ENCODE measurements at regions not wholly inside any gene's neighbourhood (a gene's known extent, or its start where the extent isn't known, plus 50 kb on each side); places are given as distances from the start of the nearest gene placed in this dataset.
A peak's percentile ranks its signal among the peaks of the same experiment; 100 is the strongest.

DNA sequence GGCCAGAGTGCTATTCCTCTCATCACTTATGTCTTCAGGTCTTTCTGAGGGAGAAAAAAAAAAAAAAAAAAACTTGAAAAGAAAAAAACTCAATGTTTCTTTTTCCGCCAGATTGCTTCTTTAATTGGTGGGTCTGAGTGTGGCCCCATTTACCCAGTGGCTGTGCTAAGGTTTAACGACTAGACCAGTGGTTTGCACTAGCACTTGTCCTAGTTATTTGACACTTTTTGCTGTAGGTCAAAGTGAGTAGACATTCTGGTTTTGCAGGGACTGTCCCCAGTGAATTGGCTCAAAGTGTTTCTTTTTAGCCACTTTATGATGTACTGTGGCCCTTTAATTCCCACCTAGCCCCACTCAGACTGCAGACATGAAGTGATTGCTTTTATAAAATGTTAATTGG lies 273.3 kb downstream of the PTEN start:
- DNase-seq, result no peak

DNA sequence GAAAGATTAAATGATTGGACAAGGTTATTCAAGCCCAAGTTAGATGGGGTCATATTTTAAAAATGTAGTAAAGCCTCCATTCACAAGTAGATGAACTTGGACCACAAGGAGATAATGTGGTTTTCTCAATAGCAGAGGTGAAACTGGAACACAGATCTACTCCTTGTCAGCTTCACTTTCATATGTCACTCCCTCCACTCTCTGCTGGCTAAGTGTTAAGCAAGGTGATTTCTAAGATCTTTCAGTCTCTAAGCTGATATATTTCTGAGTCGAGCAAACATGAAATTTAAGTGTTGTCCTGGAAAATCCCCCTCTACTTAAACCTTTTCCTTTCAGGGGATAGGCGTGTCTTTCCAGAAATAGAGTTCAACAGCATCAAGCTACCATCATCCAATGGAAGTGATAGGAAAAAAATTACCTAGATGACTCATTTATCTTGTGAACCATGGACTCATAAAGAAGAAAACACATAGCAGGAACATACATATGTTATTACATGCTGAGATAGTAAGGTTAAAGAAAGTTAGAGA lies 275.0 kb downstream of the PTEN start:
- no peak for DNase-seq

DNA sequence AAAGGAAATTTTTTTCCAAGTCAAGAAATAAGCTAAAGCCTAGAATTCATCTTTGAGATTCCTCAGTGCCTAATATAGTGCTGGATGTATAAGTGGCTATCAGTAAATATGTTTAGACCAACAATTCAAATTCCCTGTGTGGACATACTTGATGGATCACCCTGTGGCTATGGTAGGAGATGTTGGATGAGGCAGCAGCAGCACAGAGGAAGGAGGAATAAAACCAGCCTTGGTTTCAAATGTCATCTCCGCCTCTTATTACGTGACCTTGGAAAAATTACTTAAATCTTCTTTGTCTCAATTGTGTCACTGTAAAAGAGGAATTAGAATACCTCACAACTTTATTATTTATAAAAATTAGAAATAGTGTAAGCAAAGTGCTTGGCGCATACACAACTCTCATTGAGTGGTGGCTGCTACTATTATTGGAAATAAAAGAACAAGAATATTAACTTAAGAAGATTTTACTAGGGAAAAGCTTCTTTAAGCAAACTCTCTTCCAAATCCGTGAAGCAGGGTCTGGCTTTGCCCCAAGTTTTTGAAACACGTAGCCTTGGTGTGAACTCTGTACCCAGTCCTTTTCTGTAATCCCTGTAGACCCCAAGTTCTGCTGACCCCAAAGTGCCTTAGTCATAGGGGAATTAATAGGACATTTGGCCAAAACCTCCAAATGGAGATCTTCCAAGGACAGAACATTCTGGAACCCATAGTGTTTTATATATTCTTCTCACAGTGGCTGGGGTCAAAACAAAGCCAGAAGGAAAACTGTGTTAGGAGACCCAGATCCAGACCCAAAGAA lies 283.8 kb downstream of the PTEN start:
- DNase-seq, result no peak

DNA sequence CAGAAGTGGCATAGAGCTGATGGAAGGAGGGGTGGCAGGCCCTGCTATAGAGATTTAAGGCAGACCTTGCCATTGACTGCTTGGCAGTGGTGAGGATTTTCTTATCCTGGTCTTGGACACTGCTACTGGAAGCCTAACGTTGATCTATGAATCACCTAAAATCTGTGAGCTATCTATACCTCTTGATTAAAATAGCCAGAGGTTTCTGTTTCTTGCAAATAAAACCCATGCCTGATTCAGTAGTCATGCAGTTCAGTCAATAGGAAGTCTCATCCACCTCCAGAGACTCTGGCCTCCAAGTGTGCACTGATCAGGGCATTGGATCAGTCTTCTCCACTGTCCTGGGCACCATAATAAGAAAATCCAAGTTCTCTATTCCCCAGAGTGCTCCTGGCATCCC lies 286.5 kb downstream of the PTEN start:
- no peak for DNase-seq

DNA sequence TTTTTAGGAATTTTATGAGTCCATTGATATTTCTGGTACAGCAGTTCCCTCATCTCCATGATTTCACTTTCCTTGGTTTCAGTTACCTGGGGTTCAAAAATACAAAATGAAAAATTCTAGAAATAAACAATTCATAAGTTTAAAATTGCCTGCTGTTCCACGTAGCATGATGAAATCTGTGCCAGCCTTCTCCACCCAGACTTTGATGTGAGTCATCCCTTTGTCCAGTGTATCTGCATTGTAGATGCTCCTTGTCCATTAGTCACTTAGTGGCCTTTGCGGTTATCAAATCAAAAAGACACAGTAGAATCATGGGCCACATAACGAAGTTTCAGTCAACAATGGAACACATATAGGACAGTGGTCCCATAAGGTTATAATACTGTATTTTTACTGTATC lies 286.9 kb downstream of the PTEN start:
- no peak for DNase-seq

DNA sequence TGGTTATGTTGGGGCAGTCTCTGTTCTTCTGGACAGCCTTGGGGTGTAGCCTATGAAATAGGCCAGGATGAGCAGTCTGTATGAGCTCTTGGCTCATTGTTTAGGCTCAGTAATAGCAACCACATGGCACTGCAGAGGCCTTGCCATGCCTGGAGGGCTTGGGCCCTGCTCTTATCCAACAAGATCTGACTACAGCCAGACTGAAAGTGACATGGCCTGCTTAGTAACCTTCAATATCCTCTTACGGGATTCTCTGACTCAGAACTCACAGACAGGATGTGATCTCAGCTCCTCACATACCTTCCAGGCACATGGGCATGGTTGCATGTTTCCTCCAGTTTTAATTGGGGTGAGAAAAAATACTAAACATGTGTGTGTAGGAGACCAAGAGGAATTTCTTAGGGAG lies 289.3 kb downstream of the PTEN start:
- peak; percentile 69 for DNase-seq

DNA sequence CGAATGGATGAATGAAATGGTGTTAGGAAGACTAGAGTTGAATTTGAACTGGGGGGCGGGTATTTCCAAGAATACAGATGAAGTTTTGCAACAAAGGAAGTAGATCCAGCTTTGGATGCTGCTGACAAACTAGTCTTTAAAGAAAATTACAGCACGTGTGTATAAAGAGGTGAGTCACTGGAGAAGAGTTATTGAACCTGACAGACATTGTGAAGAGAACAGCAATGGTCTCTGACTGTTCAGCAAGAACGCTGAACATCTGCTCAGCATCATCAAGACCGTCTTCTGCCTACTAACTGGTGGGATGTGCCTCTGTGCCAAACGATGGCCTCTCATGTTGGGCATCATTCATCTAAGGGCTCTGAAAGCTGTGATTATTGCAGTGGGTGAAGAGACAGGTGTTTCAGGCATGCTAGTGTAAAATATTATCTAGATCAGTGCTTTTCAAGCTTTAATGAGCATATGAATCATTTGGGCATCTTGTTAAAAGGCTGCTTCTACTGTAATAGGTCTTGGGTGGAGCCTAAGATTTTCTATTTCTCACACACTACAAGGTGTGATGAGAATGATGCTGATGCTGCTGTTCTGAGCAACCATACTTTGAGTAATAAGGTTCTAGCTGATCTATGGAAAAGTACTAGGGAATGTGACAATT lies 291.3 kb downstream of the PTEN start:
- DNase-seq, result no peak

DNA sequence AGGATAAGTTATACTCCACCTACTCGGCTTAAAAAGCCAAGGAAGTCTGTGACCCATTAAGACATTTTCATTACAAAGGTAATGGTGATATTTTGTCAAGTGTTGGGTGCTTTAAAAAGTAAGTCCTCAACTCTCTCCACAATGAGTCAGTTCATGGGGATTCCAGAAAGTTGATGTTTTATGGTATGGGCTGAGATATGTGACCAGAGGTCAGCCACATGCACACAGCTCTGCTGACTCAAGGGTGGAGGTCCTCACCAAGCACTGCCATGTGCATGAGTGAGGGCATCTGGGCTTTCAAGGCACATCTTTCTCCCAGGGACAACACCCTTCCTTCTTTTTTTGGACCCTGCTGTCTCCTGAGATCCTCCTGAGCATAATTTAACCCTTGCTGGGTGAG lies 292.9 kb downstream of the PTEN start:
- DNase-seq, result no peak

DNA sequence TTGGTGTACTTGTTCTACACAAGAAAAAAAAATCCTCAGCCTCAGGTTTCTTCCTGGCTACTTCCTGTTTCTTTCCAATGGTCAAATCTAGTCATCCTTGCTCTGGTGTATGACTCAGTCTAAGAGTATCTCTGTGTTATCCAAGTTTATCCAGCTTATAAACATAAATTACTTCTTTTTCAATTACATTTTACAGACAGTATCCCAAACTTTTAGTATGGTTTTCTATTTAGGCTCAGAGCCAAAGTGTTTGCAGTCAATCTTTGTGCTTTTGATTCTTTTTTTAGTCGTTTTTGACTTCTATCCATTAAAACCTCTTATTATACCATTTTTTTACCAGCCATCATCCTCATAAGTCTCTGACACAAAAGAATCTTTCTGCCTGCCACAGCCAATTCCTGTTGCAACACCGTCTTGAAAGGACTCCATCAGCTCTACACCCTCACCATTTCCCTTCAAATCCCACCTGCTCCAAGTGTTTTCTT lies 294.6 kb downstream of the PTEN start:
- DNase-seq, result no peak

DNA sequence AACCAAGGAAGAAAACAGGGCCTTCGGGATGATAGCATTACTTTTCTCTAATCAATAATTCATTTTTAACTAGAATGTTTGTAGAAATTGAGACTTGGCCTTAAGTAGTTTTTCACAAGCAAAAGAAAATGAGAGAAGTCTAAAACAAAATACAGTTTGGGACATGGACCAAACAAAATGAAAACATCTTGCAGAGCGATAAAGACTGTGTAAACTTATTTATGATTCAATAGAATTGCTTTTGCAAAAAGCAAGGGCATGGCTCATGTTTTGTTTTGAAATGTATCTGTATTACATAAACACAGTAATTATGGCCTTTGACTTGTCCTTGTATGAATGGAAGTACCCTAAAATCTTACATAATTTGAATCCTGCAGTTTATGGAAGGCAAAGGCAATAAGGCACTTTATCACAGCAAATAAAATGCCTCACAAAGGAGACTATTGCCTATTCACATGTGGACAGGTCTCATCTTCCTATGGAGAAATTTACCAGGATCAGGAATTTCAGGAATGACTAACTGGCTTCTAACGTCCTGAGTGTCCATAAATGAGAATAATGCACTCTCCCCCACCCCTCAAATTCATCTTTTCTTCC lies 295.2 kb downstream of the PTEN start:
- DNase-seq, result no peak

DNA sequence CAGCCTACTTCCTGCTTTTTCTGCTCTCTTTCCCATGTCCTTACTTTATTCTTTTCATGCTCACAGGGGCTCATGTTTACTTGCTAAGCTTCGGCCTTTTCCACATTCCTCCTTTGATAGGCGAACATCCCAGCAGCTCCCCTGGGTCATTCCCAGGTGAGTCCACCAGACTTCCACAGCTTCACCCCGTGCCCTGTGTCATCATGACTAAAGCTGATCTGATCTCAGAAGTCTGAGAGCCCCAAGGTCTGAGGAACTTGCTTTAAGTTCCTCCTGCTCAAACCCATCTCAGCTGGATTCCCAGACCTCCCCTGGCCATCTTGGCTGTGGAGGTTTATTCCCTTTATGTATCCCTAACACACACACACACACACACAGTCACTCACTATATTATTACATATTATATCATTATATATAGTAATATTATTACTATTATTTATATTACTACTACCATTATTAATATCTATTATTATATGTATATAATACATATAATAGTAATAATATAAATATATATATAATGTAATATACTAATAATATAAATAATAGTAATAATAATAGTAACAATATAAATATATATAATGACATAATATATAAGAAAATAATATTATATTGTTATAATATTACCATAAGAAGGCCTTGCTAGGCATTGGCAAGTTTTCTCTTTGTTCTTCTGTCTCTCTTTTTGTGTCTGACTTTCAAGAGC lies 295.9 kb downstream of the PTEN start:
- no peak for DNase-seq

DNA sequence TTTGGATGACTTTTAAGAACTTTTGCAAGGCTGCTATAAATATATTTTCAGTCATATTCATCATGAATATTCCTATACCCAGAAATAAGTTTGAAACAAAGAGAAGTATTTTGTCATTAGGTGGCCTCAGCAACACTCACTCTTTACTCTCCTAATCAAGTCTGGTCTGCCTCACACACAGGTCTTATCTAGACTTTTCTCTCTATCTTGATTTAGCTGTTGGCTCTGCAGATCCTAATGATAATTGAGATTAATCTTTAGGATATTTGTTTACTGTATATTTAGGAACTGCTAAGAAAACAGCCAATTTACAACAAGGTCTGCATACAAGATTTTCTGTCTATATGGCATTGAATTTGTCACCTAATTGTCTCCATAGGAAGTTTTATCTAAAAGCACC lies 297.6 kb downstream of the PTEN start:
- no peak for DNase-seq

DNA sequence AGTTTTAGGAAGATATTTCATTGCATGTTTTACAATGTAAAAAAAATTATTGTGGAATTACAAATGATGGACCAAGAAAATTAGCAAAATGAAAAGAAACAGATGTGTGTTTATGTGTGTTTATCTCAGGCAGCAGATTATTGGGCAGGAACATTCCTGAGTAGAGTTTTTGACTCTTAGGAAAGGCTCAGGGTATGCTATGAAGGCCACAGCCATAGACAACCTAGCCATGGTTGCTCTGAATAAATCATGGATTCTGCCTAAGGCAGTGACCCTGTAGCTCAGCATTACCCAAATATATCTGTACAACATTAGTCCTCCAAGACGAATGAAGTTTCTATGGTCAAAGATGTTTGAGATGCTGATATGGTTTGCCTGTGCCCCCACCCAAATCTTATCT lies 298.3 kb downstream of the PTEN start:
- no peak for DNase-seq

DNA sequence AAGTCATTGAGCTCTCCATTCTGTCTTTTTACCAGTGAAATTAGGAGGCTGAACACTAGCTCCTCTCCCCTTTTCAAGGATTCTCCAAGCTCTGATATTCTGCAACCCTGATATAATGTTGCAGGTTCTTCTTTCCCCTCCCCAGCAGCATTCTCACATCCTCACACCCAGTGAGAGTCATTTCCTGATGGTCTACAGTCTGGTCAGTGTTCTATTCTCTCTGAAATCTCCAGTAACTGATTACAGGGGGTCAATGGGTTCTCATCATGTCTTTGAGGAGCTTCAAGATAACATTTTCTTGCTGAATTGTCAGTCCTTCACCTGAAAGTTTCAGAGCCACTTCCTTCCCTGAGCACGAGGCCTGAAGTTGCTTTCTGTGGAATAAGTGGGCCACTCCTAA lies 299.4 kb downstream of the PTEN start:
- DNase-seq, result no peak

DNA sequence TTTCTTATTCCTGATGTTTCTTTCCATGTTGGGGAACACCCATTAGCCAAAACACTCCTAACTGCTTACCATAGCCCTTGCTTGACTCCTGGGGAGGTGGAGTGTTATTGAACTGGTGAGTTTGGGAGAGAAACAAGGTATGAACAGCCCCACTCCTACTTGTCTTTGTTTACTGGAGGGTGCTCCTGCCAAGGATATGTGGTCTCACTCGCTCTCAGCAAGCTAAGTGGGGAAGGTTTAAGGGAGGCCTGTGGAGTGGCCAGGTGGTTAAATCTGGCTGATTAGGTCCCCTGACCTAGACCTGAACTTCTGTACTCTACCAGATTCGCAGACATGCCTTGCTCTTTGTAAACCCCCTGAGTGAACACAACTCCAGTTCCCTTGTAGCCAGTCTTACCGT lies 300.1 kb downstream of the PTEN start:
- DNase-seq, result no peak

DNA sequence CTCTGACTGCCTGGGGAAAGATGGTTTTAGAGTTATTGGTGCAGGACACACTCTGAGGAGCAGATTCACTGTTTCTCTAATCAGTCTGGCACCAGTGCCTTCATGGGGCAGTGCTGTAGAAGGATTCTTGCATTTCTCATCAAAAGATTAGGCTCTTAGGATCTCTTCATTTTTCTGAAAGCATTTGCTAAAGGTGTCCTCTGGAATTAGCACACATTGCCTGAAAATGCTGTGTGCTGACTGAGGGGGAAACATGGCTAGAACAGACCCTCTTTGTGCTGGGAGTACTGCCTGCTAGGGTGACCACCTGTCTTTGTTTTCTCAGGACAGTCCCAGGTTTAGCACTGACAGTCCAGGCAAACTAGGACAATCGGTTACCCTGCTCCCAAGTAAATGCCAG lies 301.0 kb downstream of the PTEN start:
- no peak for DNase-seq

DNA sequence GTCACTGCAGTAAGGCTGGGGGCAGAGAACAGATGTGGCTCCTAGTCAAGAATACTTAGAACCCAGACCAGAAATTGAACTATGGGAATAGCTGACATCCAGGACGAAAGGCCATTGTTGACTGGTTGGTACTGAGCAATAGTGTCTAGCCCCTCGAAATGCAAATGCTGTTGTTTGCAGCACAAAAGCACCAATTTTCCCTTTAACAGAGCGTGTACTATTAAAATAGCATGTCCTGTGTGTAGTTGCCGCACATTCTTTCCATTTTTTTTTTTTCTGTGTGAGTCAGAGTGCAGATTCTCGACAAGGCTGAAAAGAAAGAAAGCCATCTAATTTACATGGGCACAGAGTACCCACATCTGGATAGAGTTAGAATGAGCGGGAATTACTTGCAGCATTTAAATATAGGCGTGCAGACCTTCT lies 302.4 kb downstream of the PTEN start:
- DNase-seq, result no peak

DNA sequence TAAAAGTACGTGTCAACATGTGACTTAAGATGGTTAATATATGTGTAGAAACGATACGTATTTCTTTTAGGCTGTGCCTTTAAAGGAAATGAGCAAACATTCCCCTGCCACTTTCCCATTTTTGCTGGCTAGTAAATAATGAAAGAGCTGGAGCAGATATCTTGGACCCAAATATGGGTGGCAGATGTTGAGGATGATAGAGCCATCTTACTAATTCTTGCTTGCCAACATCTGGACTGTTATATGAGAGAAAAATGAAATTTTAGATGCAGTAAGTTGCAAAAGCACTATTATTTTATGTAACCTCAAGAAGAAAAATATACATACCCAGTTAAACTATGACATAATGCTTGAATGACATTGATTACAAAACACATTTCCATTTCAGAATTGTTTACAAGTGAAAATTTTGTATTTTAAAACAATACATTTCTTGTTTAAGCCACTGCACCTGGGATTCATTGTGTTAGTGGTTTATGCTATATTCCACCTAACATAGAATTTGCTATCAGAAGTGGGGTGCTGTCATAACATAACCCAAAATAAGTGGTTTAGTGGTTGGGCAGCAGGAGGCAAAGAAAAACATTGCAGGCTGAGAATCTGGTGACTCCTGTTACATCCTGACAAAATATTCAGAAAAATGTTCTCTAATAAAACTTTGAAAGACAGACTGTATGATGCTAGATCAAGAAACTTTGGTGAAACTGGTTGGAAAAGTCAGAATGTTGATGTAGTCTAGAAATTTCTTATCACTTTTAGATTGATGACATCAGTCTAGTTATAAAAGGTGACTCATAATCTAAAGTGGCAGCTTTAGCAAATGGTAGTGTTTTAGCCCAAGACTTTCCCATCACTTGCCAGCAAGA lies 305.0 kb downstream of the PTEN start:
- DNase-seq, result no peak

DNA sequence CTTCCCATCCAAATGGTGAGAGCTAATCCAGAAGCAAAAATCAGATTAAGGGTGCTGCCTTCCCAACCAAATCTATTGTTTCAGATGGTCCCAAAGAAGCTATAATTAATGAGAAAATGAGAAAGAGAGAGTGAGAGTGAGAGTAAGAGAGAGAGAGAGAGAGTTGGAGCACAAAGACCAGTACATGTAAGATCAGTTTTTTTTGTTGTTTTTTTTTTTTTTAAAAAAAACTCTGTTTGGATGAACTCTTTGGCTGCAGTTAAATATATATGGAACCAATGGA lies 305.6 kb downstream of the PTEN start:
- no peak for DNase-seq

DNA sequence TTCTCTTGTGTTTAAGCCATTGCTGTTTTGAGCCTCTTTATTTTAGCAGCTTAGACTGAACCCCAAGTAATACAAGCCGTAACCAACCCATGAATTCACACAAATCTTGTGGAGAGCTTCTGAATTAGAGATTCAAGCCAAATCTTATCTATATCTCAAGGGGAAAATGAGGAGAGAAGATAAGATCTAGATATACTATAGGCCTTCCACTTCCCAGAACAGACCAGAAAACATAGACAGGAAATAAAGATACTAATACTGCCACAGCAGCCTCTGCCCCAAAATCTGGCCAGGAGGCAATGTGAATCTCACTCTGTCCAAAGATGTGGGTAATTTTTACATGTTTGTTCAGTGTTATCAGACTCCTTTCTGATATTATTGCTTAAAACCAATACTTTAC lies 307.2 kb downstream of the PTEN start:
- DNase-seq, result no peak

DNA sequence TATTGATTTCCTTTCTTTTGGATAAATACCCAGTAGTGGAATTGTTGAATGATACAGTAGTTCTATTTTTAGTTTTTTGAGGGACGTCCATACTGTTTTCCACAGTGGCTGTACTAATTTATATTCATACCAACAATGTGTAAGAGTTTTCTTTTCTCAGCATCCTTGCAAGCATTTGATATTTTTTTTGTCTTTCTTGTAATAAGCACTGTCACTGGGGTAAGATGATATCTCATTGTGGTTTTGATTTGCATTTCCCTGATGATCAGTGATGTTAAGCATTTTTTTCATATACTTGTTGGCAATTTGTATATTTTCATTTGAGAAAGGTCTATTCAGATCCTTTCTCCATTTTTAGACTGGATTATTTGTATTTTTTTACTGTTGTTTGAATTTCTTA lies 308.7 kb downstream of the PTEN start:
- DNase-seq, result no peak

DNA sequence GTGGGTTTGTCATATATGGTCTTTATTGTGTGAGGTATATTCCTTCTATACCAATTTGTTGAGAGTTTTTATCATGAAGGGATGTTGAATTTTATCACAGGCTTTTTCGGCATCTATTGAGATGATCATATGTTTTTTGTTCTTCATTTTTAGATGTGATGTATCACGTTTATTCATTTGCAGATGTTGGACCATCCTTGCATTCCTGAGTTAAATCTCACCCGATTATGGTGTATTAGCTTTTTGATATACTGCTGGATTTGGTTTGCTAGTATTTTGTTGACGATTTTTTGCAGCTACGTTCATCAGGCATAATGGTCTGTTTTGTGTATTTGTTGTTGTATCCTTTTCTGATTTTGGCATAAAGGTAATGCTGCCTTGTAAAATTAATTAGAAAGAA lies 311.0 kb downstream of the PTEN start:
- DNase-seq, result no peak

DNA sequence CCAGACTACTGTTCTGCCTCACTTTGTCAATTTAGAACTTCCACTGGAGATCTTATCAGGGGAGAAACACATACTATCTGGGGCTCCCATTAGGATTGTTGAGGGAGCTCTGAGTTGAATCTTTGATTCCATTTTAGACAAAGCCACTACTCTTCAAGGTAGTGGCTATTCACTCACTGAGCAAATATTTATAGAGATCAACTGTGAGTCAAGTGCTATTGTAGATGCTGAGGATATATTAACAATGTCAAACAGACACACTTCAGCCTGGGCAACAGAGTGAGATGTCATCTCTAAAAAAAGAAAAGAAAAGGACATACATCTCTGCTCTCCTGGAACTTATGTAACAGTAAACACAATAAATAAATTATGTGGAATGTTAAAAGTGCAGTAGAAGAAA lies 315.3 kb downstream of the PTEN start:
- no peak for DNase-seq
